ENCODE measurements at regions not wholly inside any gene's neighbourhood (a gene's known extent, or its start where the extent isn't known, plus 50 kb on each side); places are given as distances from the start of the nearest gene placed in this dataset.

DNA sequence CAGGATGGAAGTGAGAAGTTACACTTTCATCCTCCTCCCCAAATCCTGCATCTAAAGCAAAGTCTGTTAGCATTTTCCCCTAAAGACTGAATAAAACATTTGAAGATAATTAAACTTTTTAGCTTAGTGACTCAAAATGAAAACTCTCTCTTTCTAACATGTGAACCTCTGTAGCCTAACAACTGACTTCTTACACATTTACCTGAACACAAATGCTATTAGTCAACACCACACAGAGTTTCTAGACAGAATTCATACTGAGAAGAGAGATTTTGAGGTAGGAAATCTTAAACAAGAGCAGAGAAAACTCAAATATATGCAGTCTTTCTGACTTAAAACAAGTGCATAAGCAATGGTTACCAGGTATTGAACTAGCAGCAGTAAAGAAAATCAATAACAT is 149.9 kb upstream of the SMLR1 start:
- TF ChIP-seq POLR2A (IDR thresholded peaks at IDR 0.05), result no peak
- TF ChIP-seq, protein P1, sequence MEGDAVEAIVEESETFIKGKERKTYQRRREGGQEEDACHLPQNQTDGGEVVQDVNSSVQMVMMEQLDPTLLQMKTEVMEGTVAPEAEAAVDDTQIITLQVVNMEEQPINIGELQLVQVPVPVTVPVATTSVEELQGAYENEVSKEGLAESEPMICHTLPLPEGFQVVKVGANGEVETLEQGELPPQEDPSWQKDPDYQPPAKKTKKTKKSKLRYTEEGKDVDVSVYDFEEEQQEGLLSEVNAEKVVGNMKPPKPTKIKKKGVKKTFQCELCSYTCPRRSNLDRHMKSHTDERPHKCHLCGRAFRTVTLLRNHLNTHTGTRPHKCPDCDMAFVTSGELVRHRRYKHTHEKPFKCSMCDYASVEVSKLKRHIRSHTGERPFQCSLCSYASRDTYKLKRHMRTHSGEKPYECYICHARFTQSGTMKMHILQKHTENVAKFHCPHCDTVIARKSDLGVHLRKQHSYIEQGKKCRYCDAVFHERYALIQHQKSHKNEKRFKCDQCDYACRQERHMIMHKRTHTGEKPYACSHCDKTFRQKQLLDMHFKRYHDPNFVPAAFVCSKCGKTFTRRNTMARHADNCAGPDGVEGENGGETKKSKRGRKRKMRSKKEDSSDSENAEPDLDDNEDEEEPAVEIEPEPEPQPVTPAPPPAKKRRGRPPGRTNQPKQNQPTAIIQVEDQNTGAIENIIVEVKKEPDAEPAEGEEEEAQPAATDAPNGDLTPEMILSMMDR (IDR thresholded peaks at IDR 0.05), result no peak
